ENCODE measurements at regions not wholly inside any gene's neighbourhood (a gene's known extent, or its start where the extent isn't known, plus 50 kb on each side); places are given as distances from the start of the nearest gene placed in this dataset.
"Not testable (repeated sequence)": the region's sequence is repeated elsewhere in the genome, so short reads cannot be mapped to it uniquely, and the experiment has no call there.

DNA sequence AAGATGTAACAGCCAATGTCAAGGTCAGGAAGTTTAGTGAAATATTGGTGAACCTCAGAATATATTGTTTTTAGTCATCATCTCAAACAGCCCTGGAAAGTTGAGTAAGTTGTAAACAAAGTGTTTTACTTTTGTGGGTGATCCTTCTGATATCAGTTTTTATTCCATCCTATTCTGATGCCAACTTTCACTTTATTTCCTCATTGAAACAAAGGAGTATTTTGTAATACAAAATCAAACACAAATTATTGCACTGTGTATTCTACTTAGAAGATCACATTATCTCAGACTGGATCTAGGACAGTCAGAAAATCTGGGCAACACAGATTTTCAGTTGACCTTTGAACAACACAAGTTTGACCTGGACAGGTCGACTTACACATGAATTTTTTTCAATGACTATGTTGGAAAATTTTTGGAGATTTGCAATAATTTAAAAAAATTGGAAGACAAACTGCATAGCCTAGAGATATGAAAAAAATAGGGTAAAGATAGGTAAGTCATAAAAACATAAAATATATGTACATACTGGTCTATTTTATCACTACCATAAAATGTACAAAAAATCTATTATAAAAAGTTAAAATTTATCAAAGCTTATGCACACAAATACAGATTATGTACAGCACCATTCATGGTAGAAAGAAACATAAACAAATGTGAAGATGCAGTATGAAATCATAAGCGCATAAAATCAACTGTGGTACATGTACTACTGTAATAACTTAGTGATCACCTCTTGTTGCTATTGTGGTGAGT, 709.1 kb upstream of the FAM241A start:
- DNase-seq, result no peak

DNA sequence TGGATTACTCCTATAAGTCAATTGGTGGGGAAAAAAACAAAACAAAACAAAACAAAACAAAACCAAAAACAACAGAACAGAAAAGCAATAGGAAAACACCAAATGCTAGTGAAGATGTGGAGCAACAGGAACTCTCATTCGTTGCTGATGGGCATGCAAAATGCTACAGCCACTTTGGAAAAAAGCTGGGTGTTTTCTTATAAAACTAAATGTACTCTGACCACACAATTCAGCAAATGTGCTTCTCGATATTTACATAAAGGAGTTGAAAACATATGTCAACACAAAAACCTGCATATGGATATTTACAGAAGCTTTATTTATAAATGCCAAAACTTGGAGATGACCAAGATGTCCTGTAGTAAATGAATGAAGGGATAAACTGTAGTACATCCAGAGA, 703.6 kb upstream of the FAM241A start:
- no peak for DNase-seq

DNA sequence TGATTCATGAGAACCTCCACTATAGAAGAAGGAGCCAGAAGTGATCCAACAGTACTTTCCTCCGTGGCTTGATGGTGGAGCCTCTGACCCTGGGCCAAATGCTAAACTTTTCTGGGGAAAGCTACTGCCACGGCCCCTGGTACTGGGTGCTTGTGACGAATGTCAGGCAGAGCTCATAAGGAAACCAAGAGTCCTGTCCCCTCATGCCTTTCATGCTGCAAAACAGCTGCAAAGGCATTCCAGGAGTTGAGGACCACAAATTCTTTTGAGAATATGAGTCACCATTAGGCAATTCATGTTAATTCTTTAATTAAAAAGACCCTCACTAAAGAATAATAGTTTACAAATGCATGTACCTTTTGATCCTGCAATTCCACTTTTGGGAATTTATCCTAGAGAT, 700.4 kb upstream of the FAM241A start:
- DNase-seq, result not testable (repeated sequence)

DNA sequence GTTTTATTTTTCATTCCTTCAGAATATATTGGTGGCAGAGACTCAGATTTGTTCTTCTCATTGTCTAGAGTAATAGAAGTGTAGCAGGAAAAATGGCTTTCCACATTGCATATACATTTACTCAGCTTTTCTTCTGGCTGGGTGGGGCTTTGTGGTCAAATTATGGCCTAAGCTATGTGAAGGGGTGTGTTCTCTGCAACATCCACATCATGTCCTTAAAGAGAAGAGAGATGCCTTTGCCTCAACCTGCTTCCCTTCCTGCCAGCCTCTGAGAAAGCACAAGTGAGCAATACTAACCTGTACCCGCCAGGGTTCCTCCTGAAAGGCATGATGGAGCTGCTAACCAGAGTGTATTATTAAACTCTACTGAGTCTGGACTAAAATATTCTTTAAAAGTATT, 695.6 kb upstream of the FAM241A start:
- no peak for DNase-seq

DNA sequence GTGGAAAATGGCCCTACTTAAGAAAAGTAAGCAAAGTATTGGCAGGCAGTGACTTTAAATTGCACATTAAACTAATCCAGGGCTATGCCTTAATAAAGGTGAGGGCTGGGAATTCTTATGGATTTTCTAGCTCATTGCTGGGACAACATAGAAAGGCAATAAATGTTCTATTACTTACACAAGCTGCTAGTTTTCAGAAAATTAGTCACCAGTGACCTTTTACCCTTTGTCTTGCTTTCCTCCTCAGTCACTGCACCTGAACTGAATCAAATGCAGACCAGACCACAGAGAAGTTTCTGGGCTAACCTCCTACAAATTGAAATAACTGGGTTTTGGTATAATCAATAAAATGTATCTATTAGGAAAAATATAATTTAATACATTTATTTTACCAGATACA, 694.4 kb upstream of the FAM241A start:
- DNase-seq, result no peak

DNA sequence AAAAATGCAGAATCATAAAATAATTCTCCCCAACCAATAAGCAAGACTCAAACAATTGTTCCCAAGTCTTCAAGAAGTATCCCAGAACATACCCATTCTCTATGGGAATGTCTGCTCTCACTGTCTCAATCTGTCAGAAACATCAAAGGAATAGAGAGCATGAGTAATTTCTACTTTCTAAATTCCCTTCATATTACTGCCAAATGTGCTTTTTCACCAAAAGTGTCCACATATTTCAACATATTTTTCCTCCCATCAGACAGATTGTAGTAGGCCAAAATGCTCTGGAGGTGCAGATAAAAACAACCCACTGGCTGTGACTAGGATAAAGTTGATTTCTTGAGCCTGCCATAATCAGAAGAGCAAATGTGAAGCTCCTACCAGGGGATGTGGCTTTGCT, 692.0 kb upstream of the FAM241A start:
- no peak for DNase-seq

DNA sequence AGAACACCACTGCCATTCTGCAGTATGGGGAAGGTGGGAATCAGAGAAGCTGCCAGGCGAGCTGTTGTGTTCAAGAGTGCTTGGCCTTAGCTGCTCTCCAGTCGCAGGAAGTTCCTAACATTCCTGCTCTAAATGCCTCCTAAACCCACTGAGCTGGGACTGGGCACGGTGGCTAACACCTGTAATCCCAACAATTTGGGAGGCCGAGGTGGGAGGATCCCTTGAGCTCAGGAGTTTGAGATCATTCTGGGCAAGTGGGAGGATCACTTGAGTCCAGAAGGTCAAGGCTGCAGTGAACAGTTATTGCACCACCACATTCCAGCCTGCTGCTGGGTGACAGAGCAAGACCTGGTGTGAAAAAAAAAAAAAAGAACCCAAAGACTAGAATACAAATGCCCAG, 690.3 kb upstream of the FAM241A start:
- DNase-seq, result no peak

DNA sequence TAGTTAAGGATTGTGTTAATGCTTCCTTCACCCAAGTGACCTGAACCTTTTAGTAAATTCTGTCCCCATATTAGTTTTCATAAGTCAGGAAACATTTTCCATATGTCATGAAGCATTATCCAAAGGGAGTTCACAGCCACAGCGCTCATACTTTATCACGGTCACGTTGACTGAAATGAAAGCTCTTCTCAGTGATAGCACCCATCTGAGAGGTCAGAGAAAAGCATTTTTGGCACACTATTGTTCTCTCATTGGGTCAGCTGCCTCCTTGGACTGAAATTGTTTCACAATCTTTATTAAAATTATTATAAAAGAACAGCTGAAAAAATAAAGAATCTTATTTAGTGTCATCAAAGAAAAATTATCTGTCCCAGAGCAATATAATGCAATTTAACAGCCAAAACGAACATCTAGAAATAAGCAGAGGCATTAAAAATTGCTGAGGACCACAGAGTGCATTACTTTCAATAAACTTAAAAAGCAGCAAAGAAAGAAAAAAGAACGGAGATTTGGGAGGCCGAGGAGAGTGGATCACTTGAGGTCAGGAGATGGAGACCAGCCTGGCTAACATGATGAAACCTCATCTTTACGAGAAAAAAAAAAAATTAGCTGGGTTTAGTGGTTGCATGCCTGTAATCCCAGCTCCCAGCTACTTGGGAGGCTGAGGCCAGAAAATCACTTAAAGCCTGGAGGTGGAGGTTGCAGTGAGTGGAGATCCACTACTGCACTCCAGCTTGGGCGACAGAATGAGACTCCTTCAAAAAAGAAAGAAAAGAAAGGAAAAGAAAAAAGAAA, 680.8 kb upstream of the FAM241A start:
- DNase-seq, result no peak

DNA sequence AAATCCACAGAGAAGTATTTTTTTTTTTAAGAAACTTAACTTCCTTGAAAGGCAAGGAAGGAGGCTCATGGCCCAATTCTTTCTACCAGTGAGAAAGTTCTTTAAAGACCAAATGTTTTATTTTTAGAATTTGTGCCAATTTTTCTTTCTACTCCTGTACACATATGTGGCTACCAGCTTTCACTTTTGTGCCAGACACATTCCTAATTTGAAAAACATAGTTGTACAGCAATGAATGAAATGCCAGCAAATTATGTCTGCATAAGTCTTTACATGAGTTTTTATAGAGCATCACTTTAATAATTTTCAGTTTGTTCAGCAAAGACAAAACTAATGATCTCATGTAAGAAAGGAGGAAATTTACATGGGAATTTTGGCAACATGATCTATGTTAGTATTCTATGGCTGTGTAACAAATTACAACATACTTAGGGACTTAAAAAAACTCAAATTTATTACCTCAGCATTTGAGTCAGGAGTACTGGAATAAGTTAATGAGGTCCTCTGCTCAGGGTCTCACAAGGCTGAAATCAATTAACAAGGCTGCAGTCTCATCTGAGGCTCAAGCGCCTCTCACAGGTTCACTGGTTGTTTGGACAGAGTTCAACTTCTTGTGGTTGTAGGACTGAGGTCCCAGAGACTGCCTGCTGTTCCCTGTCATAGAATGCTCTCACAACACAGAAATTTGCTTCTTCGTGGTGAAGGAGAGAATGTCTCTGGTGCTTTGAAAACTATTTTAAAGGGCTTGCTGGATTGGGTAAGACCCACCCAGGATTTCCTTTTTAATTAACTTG, 678.2 kb upstream of the FAM241A start:
- no peak for DNase-seq

DNA sequence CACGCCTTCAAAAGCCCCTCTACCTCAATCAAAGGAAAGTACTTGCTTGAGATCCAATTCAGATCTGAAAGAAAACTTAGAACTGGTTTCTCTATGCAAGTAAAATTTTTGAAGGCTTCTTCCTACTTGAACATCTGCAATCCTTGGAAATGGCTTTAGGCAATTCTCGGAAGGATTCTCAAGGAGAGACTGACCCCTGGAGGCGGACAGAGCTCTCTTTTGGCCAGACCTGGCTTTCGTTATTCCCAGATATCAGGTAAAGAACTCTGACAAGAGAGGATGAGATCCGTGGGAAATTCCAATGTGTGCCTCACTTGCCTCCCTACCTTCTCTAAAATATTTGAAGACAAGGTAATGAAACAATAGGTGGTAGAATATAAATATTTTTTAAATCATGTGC, 670.3 kb upstream of the FAM241A start:
- DNase-seq, result no peak

DNA sequence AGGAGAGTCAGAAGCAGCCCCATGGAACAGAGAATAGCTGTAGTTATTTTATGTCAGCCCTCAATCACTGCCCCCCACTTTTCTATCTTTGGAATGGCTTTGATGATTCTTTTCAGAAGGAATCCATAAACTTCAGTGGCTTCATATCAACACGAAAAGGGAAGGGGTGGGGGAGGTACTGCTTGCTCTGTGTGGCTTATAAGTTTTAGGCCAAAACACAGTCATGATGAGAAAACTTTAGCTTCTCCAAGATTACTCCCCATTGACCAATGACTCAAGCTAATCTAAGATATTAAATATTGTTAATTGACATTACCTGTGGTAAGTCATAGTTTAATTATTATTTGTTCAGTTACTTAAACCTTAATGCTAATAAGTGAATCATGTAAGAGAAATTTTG, 669.6 kb upstream of the FAM241A start:
- DNase-seq, result no peak

DNA sequence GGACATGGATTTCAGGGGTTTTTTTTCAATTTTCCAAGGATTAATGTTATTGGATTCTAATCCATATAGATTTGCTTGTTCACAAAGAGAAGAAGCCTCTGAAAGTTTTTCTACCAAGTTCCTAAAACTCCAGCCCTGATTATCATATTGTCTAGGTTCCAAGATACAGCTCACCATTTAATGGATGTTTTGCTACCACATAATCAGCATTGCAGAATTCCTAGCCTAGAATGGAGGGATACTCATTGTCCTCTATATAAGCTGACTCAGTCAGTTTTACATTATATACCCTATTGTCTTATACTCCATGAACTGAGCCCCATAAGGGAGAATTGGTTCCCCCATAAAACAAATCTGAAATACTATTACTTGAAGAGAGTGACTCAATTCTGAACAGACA, 664.7 kb upstream of the FAM241A start:
- DNase-seq, result no peak

DNA sequence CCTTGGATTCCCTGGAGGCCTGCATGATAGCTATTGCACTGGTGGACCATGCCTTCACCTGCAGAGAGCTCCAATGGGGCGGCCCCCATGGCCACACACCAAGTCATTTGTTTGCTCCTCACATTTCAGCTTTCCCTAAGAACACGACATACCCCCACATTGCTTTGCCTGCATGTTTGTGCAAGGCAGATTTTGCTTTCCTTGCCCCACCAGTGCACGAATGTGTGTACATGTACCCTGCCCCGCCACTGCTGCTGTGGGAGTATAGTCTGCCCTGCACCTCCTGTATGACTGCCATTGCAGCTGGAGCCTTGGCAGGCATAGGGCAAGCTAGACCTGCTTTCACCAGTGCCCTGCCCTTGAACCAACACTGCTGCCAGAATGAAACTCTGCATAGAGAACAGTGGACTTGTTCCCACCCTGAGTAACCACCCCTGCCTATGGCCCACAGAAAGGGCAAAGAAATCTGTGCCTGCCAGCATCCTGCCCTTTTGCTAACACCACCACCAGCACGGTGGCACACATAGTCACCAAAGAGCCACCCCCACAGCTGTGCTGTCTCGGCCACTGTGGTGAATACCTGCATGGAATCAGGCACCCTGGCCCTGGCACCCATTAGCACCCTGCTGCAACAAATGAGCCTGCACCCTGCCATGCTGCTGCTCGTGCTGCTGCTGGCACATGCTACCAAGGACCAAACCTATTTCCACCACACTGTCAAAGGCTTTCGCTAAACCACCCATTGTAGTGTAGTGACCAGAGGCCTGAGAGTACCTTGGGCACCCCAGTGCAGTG, 661.7 kb upstream of the FAM241A start:
- no peak for DNase-seq

DNA sequence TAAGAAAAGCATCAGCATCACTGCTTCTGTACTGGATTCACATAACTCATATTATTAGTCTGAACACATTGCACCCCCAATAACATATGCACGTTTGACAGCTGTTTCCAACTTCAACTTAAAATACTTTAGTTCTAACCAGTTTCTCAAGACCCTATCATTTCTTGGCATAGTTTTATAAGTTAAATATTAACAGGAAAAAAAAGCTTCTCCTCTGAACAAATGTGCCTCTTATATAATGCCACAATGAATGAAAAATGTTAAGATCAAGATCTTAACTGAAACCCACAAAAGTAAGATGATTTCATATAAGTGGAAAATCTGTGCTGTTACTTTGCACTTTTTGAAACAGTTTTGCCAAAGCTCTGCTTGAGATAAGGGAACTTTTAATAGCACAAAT, 652.8 kb upstream of the FAM241A start:
- DNase-seq, result no peak

DNA sequence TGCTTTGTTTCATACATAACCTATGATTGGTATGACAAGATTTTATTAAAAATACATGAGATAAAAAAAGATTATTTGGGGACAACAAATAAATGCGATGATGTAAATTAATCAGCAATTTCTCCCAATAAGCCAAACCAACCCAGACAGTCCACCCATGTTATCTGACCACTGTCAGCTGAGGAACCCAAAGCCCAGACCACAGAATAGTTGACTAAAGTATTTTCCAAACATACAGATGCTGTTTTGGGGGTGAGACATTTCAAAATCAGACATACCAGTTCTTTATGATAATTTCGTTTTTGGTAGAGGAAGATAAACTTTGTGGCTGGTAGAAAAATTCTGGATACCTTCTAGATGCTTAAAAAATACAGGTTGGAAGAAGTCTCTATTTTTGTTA, 650.8 kb upstream of the FAM241A start:
- DNase-seq, result no peak

DNA sequence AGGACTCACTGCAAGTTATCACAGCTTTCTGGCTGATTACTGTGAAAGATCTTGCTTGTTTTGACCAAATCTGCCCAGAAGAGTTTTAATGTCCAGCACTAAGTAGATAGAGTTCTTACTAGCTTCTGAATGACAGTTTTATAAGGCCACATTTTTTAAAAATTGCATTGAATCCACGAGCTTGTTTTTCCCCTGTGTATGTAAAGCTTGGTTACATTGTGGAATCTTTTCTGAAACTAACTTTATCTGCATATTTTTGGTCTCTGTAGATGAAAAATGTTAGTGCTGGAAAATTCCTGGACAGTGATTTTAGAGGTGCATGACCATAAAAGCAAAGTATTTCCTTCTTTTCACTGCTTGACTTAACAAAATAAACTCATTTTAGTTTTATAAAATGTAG, 650.3 kb upstream of the FAM241A start:
- no peak for DNase-seq

DNA sequence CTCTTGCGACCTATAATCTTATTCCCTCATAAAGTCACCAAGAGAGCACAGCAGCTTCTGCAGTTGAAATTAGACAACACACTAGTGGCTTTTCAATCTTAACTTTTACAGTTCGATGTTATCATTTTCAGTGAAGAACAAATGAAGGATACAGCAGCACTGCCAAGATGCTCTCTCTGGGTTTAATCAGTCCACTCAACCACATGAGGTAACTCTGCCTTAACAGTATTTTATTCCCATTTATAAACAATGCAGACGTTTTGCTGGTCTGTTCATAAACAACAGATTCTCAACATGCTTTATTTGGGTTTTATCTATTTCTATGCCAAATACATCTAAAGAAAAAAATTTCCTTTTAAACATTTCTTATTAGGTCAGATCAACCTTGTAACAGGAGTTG, 646.0 kb upstream of the FAM241A start:
- DNase-seq, result no peak

DNA sequence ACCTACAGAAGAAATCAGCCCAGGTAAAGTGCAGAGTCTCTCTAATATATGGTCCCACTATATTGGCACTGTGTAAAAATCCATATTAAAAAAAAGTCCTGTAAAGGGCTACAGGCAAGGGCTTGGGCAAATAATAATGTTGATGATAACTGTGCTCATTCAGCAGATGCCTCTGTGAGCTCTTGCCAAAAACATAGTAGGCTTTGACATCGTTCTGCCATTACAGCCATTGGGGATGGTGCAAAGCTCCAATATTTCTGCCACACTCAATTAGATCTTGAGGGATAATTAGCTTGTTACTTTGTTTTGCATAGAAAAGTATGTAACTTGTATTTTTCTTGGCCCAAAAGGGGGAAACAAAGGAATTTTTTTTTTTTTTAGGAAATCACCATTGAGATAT, 645.5 kb upstream of the FAM241A start:
- no peak for DNase-seq

DNA sequence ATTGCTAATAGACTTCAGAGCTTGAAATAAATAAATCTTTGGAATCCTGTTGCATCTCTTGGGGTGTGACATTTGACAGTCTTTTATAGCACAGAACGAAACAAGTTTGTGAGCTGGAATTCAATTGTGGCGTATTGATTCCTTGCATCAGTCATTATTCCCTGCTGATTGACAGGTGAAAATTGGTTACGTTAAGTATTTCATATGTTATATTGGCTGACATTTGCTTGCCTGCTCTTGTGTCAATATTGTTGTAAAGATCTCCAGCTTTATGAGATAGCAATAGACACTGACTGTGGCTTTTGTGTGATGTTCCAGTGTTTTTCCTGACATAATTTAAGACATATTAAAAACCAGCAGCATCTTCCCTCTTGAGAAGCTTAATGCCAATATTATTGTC, 644.4 kb upstream of the FAM241A start:
- no peak for DNase-seq

DNA sequence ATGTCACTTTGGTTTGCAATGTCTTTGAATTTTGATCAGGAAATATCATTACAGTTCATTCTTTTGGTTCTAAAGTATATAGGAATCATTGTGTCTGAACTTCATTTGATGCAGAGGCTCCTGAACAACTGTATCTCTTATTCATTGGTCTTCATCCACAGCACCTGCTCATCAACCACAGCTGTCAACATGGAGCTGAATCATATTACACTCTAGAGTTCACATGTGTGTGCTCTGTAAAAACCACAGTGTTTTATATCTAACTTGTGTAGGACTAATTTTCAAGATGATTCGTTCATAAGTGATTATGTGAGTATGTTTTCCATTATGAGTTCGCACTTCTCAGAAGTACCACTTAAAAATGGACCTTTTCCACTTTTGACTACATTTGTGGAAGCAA, 643.3 kb upstream of the FAM241A start:
- no peak for DNase-seq

DNA sequence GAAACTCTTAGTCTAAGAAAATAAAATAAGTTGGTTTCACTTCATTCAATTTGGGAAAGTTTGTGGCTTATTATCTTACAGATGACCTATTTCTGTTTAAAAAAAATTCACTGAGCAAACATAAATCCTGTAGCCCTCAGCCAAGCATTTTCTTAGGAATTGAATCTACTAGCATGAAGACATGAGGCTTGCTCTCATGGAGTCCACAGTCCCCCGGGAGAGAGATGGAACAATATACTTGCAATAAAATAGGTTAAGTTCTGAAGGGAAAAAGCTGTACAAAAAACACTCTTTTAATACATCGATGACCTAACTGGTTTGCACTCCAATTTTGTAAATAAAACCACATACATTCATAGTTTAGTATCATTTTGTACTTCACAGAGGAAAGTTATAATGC, 642.6 kb upstream of the FAM241A start:
- DNase-seq, result no peak

DNA sequence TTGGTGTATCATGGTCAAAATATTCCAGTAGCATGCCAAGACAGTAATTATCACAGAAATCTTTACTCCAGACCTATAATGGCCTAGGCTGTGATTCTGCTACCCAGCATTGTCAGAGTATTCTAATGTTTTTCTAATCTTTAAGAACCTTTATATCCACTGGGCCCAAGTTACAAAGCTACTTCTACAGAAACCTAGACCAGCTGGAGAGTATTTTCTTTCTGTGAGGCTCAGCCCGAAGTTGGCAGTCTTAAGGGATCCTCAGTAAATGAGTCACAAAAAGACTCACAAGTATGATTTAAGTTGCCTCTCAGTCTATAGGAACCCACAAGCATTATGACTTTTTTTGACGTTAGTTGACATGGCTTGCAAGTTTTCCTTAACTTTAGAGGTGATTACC, 638.5 kb upstream of the FAM241A start:
- no peak for DNase-seq

DNA sequence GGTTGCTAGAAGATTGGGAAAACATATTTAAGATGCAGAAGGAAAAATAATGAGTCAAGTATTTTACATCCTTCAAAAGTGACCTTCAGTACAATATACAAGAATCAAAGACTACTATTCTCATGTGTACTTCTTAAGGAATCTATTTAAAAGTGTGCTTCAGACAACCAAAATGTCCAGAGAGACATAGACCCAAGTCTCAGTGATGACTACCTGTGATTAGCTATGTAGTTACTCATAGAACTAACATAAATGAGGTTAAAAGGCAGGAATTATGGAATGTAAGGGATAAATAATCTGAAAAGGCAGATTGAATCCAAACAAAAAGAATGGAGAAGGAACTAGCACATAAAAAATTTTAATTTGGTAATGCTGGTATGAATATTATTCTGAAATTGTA, 634.7 kb upstream of the FAM241A start:
- DNase-seq, result no peak

Measured in NCI-H2171 (cell line).